ENCODE measurements at regions not wholly inside any gene's neighbourhood (a gene's known extent, or its start where the extent isn't known, plus 50 kb on each side); places are given as distances from the start of the nearest gene placed in this dataset.

GRCh38 chr12:107352347-107353081, 259.2 kb upstream of the CRY1 start:
- no peak for DNase-seq

DNA sequence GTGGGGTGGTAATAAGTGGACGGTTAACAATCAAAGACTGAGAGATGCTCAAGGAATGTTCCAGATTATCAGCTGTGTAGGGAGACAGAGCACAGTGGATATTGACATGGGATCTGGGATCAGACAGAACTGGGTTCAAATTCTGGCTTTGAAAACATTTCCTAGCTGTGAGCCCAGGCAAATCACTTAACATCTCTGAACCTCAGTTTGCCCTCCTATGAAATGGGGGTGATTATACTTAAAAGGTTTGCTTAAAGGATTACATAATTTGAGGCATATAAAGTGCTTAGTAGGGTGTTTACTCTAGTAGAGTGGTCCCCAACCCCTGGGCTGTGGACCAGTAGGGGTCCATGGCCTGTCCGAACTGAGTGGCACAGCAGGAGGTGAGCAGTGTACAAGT, 260.0 kb upstream of the CRY1 start:
- no peak for DNase-seq

- no peak for DNase-seq
These were observed 261.7 kb upstream of the CRY1 start for GRCh38 chr12:107355004-107355565.

DNA sequence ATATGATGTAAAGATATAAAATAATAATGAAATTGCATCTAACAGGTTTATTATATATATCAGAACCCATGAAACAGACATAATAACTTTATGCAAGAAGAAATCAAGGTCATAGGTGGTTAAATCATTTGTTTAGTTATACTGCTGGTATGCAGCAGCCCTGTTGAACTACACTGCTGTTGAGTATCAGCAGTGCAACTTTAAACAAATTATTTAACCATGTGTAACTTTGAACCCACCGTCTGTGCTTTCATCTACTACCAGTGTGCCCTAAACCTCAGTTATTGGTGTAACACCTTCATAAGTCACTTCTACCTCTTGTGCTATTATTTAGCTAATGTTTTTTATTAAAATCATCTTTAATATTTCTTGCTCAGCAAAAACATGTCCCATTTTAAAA, 262.3 kb upstream of the CRY1 start:
- no peak for DNase-seq

DNA sequence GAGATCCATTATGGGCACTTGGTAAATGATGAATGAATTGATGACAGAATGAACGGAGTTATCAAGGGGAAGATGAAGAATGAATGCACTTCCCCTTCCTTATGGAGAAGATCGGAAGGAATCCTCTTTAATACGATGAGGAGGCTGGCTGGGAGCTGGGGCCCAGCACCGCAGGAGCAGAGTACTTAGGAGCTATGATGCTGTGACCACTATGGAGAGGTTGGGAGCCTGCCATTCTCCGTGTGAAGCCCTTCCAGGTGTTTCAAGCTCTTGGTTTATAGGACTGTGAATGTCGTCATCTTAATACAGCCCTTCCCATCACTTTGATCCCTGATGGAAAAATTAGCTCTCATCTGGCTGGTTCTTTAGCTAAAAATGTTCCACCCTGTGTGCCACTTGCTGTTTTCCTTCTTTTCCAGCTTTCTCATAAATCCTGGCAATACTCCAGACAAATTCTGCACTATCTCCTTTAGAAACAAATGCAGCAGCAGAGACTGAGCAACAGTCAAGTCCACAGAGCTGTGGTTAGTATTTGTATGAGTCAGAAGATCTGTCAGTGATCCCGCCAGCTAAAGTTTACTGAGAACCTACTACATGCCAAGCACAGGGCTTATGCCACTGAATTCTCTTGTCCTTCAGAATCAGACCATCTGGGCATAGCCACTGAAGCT, 263.1 kb upstream of the CRY1 start:
- DNase-seq: no peak

DNA sequence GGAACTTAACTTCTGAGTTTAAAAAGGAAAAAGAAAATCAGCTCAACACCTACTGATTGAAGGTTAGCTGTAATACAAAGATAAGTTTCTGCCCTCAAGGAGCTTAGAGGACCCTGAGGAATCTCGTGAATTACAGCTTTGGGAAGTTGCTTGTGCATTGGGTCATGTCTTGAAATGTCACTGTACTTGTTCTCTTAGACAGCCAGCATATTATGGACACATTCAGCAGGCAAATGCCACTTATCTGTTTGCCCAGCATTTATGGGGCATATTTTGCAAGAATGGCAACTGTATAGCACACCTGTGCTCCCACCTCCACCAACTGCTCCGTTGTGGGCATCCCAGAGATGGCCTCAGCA, 263.6 kb upstream of the CRY1 start:
- no peak for DNase-seq

DNA sequence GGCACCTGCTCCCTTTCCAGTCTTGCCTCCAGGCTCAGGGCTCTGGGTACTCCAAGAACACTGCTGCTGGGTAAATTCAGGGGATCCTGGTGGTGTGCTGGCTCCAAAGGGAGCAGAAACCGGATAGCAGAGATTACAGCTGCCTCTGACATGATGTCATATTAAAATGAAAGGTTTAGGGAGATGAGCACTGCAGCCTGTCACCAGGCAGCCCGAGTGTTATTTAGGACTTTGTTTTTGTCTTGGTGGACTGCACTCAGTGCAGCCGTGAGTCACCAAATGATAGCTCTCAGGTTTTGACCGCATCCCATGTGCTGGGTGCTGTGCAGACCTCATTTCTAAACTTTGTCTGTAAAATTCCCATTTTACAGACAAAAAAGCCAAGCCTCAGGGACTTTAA, 266.0 kb upstream of the CRY1 start:
- DNase-seq: no peak

GRCh38 chr12:107360033-107360432, 266.7 kb upstream of the CRY1 start:
- no peak for DNase-seq

DNA sequence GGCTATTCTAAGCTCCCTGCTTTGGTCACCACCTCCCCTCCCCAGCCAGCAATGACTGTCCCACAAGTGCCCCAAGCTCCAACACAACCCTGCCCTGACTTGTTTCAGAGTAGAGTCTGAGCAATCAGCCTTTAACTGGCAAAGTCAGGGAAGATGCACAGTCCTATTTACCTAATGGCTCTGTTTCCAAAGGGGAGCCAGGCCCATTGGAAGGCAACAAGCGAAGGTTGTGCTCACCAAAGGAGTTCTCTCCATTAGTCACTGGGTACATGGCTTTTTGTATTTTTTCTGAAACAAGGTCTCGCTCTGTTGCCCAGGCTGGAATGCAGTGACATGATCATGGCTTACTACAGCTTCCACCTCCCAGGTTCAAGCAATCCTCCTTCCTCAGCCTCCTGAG, 267.1 kb upstream of the CRY1 start:
- no peak for DNase-seq

GRCh38 chr12:107361970-107362369, 268.6 kb upstream of the CRY1 start:
- DNase-seq: no peak

GRCh38 chr12:107362960-107363359, 269.6 kb upstream of the CRY1 start:
- no peak for DNase-seq

GRCh38 chr12:107364875-107365518, 271.6 kb upstream of the CRY1 start:
- no peak for DNase-seq

DNA sequence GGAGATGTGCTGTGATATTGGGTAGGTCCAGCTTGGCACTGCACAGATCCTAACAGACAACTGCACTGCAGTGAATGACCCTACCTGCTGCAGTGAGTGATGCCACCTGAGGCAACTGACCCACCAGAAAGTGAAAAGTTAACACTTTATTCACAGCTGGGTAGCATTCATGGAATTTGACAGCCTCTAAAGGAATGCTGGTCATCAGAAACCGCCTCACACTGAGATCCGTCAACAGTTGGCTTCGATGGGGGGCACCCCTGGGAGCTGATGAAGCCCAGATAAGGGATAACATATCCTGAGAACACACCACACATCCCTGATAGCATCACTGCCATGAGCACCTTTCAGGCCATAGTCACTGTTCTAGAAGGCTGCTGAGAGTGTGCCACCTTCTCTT, 272.4 kb upstream of the CRY1 start:
- DNase-seq: no peak

DNA sequence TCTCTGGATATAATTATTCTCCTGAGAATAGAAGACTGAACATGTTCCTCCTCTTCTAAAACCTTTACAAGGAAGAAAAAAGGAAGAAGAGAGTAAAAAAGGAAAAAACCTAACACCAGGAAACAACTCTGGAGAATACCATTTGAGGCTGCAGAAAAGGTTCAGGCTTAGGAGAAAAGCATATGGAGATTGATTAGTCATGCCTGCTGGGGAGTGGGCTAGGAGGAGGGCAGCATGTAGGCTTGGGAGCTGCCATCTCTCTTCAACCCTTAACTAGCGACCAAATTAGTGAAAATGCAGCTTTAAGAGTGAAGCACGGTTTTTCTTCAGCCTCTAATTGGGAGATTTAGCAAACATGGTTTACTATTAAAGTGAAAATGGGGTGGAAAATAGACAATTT, 273.0 kb upstream of the CRY1 start:
- no peak for DNase-seq

GRCh38 chr12:107368586-107368985, 275.2 kb upstream of the CRY1 start:
- no peak for DNase-seq

DNA sequence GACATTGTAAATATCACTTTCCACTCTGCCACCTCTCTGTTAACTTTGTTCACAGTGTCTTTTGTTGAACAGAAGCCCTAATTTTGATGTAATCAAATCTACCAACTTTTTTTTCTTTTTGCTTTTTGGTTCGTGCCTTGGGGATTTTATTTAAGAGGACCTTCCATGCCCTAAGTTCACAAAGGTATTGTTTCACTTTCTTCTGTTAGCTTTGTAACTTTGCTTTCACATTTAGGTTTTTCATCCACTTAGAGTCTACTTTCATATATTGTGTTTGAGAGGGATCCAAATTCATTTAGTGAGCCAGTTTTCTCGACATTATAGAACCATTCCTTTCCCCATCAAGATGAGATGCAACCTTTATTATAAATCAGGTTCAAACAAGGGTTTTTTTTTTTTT, 275.7 kb upstream of the CRY1 start:
- DNase-seq: no peak

GRCh38 chr12:107369679-107370078, 276.3 kb upstream of the CRY1 start:
- no peak for DNase-seq

DNA sequence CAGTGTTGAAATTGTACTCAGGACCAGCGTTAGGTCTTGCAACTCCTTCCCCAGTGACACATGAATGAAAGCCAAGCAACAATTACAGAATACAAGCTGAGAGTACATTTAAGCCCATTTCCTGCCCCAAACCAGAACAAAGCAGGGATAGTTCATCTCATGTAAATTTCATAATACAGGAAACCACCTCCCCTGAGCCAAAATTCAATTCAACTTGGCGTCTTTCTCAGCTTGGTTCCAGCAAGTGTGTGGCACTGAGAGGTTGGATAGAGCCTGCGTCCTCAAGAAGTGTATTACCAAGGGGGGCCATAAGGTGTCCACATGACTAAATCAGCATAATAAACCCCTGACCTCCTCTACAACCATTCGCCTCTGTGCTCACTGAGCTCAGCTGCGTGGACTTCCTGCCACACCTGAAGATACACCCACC, 278.9 kb upstream of the CRY1 start:
- no peak for DNase-seq

DNA sequence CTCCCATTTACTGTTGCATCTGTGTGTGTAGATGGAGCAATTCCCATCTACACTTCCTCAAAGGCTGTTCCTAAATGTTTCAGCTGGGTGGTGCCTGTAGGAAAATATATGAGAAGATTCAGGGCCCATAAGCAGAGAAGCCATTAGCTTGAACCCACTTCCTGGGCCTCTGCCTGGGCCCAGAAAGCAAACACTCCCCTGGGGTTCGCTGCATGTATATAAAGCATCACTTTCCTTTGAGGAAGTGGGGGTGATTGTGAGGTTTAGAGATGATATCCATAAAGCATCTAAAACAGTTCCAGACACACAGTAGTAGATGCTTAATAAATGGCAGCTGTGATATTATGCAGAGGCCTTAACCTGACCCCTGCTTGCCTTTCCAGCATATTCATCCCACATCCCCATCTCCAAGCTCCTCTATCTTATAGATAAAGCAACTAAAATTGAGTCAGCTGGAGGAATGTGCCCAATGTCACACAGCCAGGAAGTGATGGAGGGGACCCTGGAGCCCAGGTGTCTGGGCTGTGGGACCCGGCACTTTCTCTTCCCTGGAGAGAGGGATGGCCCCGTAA, 280.0 kb upstream of the CRY1 start:
- no peak for DNase-seq

- DNase-seq: no peak
These were observed 281.0 kb upstream of the CRY1 start for GRCh38 chr12:107374161-107374840.

DNA sequence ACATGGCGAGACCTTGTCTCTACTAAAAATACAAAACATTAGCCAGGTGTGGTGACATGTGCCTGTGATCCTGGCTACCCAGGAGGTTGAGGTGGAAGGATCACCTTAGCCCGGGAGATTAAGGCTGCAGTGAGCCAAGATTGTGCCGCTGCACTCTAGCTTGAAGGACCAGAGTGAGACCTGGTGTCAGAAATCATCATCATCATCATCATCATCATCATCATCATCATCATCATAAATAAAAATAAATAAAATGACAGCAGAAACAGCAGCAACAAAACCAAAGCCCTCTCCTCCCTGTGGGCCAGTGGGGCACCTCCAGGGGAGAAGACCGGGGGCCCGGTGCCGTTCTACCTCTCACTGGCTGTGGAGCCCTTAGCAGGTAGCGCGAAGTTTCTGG, 281.9 kb upstream of the CRY1 start:
- DNase-seq: no peak

DNA sequence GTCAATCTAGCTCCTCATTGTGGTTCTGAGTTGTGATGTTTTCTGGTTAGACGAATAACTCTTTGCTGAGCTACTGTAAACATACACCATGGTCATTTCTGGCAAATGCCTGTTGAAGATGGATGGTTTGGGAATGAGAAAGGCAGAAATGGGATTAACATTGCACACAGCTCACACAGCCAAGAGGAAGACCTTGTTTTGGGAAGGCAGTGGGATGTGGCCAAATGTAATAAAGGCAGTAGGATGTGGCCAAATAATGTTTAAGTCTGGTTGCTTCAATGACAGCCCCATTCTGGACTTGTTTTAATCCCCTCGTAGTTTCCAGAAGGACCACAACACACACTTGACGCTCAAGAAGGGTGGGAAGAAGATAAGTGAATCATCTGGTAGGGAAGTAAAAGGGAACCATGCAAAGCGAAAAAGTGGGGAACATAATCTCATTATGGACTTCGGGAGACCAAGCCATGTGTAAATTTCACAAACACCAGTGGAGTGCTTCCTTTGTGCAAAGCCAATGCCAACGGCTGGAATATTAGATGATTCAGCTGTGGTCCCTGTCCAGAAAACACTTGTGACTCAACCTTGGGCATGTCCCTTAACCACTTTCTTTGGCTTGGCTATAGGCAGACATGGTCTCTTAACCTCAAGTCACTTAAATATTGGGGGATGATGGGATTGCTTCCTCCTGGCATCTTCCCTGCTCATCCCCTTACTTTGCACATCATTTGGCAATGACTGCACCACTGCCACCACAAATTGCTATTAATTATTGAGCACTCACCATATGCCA, 284.4 kb upstream of the CRY1 start:
- no peak for DNase-seq

Data from OCI-M1 (cell line).